HCT116 (cell line): ENCODE measurements at regions not wholly inside any gene's neighbourhood (a gene's known extent, or its start where the extent isn't known, plus 50 kb on each side); places are given as distances from the start of the nearest gene placed in this dataset.

Source experiments
- ATAC-seq: fragments of 200-7000 bp; cut with Tn5 transposase; 2 replicates; pipeline ENCODE4 v1.9.1; 2020; ENCODE audit warnings: mild to moderate bottlenecking, moderate library complexity
- BruUV-seq: library from RNA; stranded (reverse); fragments of 400-500 nt; replicated peaks from 2 replicates; lab custom pipeline; 2021; lab: Mats Ljungman, UMichigan
- CTCF ChIA-PET: fragments of 300-600 bp; sonication (Branson Sonifier 250); formaldehyde crosslinking; loops from one replicate; lab custom pipeline; 2021; ENCODE audit warnings: antibody characterized with exemption; lab: Charles Lee
- POLR2A ChIA-PET: fragments of 300-600, 350-600 bp; sonication (Branson Sonifier 250); formaldehyde crosslinking; loops from one replicate; lab custom pipeline; 2021; ENCODE audit warnings: antibody characterized with exemption; lab: Charles Lee
- RAD21 ChIA-PET, 2 experiments: fragments of 300-600 bp; sonication (Branson Sonifier 250); formaldehyde crosslinking; loops; one replicate each; lab custom pipeline; 2023; ENCODE audit warnings: low total read pairs in 2 of 2; ENCODE audit not compliant: uncharacterized antibody in 2 of 2, unreplicated experiment in 2 of 2, low non-redundant PET in 1 of 2; lab: Charles Lee
- DNase-seq: peaks from one replicate; pipeline ENCODE4 v3.0.0-alpha.2; 2010; ENCODE audit warnings: low read depth, low spot score
- H2AFZ ChIP-seq: fragments of 200-600 bp; shearing (Covaris generic), sonication (generic); 2 replicates; pipeline ENCODE4 v1.6.1; 2017; ENCODE audit warnings: low read depth, mixed run types, mixed read lengths, antibody characterized with exemption, low read length; ENCODE audit not compliant: poor library complexity, severe bottlenecking
- H3K27ac ChIP-seq: 2 replicates; pipeline ENCODE4 v1.5.1; 2012; ENCODE audit warnings: low read depth, low read length
- H3K27me3 ChIP-seq: fragments of 200-600 bp; sonication (generic); 2 replicates; pipeline ENCODE4 v1.6.1; 2016; ENCODE audit warnings: mixed run types, low read length, mixed read lengths; ENCODE audit not compliant: insufficient read depth
- H3K36me3 ChIP-seq, 2 experiments: fragments of 200-500 bp in 1 of 2; fragments of 200-600 bp in 1 of 2; sonication (Bioruptor generic) in 1 of 2; sonication (generic) in 1 of 2; 2 replicates each; pipeline versions ENCODE4 v1.5.1 to v1.6.1; 2014 to 2016; ENCODE audit warnings: low read length in 2 of 2, inconsistent platforms in 1 of 2, mixed read lengths in 1 of 2, mixed run types in 1 of 2; ENCODE audit not compliant: insufficient read depth in 2 of 2, control insufficient read depth in 1 of 2
- H3K4me1 ChIP-seq, 2 experiments: fragments of 200-600 bp in 1 of 2; sonication (generic) in 1 of 2; 2 replicates each; pipeline versions ENCODE4 v1.5.1 to v1.6.1; 2012 to 2017; ENCODE audit warnings: low read length in 2 of 2, inconsistent platforms in 1 of 2, mild to moderate bottlenecking in 1 of 2, mixed read lengths in 1 of 2, mixed run types in 1 of 2, moderate library complexity in 1 of 2; ENCODE audit not compliant: insufficient read depth in 2 of 2, control insufficient read depth in 1 of 2
- H3K4me2 ChIP-seq: fragments of 200-600 bp; sonication (generic); 2 replicates; pipeline ENCODE4 v1.6.1; 2017; ENCODE audit warnings: mixed run types, low read length, mixed read lengths
- H3K4me3 ChIP-seq, 2 experiments: fragments of 200-600 bp in 1 of 2; sonication (generic) in 1 of 2; replicated peaks in 1 of 2; 2 replicates each; pipeline ENCODE4 v1.5.1; 2011 to 2016; ENCODE audit warnings: low read length in 2 of 2, control low read depth in 1 of 2, low read depth in 1 of 2, mild to moderate bottlenecking in 1 of 2, mixed read lengths in 1 of 2, mixed run types in 1 of 2
- H3K79me2 ChIP-seq: fragments of 200-600 bp; sonication (generic); 2 replicates; pipeline ENCODE4 v1.6.1; 2017; ENCODE audit warnings: mild to moderate bottlenecking, mixed run types, low read length, moderate library complexity, mixed read lengths; ENCODE audit not compliant: insufficient read depth
- H3K9ac ChIP-seq: fragments of 200-600 bp; sonication (generic); 2 replicates; pipeline ENCODE4 v1.6.1; 2016; ENCODE audit warnings: low read length, mixed read lengths
- H3K9me2 ChIP-seq: fragments of 200-600 bp; sonication (generic), shearing (Covaris generic); 2 replicates; pipeline ENCODE4 v1.6.1; 2017; ENCODE audit warnings: mixed run types, mild to moderate bottlenecking, moderate library complexity; ENCODE audit not compliant: insufficient read depth
- H3K9me3 ChIP-seq, 2 experiments: fragments of 200-500 bp in 1 of 2; fragments of 200-600 bp in 1 of 2; sonication (Bioruptor generic) in 1 of 2; sonication (generic) in 1 of 2; 2 replicates each; pipeline ENCODE4 v1.6.1; 2014 to 2017; ENCODE audit warnings: low read length in 2 of 2, mixed read lengths in 2 of 2, inconsistent platforms in 1 of 2, low read depth in 1 of 2, mild to moderate bottlenecking in 1 of 2, mixed run types in 1 of 2, moderate library complexity in 1 of 2; ENCODE audit not compliant: control insufficient read depth in 1 of 2, insufficient read depth in 1 of 2
- H4K20me1 ChIP-seq: fragments of 200-600 bp; sonication (generic), shearing (Covaris generic); 2 replicates; pipeline ENCODE4 v1.6.1; 2017; ENCODE audit warnings: mixed run types, mild to moderate bottlenecking, moderate library complexity; ENCODE audit not compliant: insufficient read depth
- CBX3 ChIP-seq: IDR thresholded peaks from 2 replicates; pipeline ENCODE4 v1.6.1; 2012; ENCODE audit warnings: low read depth
- ELF1 ChIP-seq: IDR thresholded peaks from 2 replicates; pipeline ENCODE4 v1.6.1; 2012; ENCODE audit warnings: low read depth, borderline replicate concordance
- EZH2 ChIP-seq: fragments of 200-600 bp; sonication (generic); IDR thresholded peaks from 2 replicates; pipeline ENCODE4 v1.6.1; 2017; ENCODE audit warnings: antibody characterized with exemption, mixed run types
- EZH2phosphoT487 ChIP-seq: fragments of 200-600 bp; IDR thresholded peaks from 2 replicates; pipeline ENCODE4 v1.6.1; 2018; ENCODE audit warnings: antibody characterized with exemption, borderline replicate concordance
- POLR2AphosphoS5 ChIP-seq: IDR thresholded peaks from 2 replicates; pipeline ENCODE4 v1.6.1; 2011; ENCODE audit warnings: mild to moderate bottlenecking, low read depth, low read length, moderate library complexity
- RAD21 ChIP-seq: IDR thresholded peaks from 2 replicates; pipeline ENCODE4 v1.6.1; 2012; ENCODE audit warnings: low read depth, mild to moderate bottlenecking
- TCF7L2 ChIP-seq: IDR thresholded peaks from 2 replicates; pipeline ENCODE4 v1.7.0; 2011; ENCODE audit warnings: borderline replicate concordance, inconsistent platforms; ENCODE audit not compliant: insufficient read depth, insufficient read length; ENCODE audit errors: extremely low read depth
- YY1 ChIP-seq: IDR thresholded peaks from 2 replicates; pipeline ENCODE4 v1.6.1; 2011; ENCODE audit warnings: low read length, low read depth, moderate library complexity, mild to moderate bottlenecking; ENCODE audit not compliant: insufficient replicate concordance; ENCODE audit errors: extremely low read depth
- ZFX ChIP-seq: fragments of 450-650 bp; IDR thresholded peaks from 2 replicates; pipeline ENCODE4 v1.6.1; 2017
- ZNF274 ChIP-seq: fragments of 200-500 bp; sonication (Bioruptor generic); IDR thresholded peaks from 2 replicates; pipeline ENCODE4 v1.6.1; 2014; ENCODE audit warnings: mild to moderate bottlenecking, low read depth, low read length, inconsistent platforms
- intact Hi-C: fragments of 100-400 bp; cut with micrococcal nuclease; formaldehyde crosslinking; loops from 2 replicates; pipeline ENCODE4 v1.10.0; 2022
- TF ChIP-seq, protein P1 (sequence below): IDR thresholded peaks from 2 replicates; pipeline ENCODE4 v1.6.1; 2012
- TF ChIP-seq, protein P2 (sequence below): IDR thresholded peaks from 2 replicates; pipeline ENCODE4 v1.6.1; 2012; ENCODE audit warnings: low read depth
- TF ChIP-seq, protein P3 (sequence below), 3 experiments: fragments of 200-600 bp in 1 of 3; sonication (generic) in 1 of 3; IDR thresholded peaks in 2 of 3; conservative IDR thresholded peaks in 1 of 3; 2 replicates each; pipeline ENCODE4 v1.5.1; 2012 to 2017; ENCODE audit warnings: low read depth in 2 of 3, low read length in 2 of 3, antibody characterized with exemption in 1 of 3, borderline replicate concordance in 1 of 3, control low read depth in 1 of 3, mild to moderate bottlenecking in 1 of 3, mixed read lengths in 1 of 3, mixed run types in 1 of 3, moderate library complexity in 1 of 3; ENCODE audit not compliant: insufficient read depth in 1 of 3
- TF ChIP-seq, protein P4 (sequence below): IDR thresholded peaks from 2 replicates; pipeline ENCODE4 v1.6.1; 2012

DNA sequence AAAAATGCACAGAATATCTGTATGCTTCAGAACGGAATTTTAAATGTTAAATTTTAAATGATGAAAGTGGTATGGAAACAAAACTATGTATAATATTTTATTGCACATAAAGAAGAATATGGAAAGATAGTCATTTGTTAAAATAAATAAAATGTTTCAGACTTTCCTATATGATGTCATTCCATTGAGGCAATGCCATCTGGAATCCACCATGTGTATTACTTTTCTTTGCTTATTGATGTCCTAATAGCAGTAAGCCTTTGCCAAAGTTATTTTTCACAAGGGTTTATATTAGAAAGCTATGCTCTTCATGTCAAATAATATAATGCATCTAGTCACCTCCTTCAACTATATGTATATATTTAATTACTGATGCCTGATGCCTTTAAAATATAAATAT lies 601.6 kb upstream of the PKDCC start:
- CTCF ChIA-PET: no interaction called here
- Histone ChIP-seq H3K9ac (no peak overlapping the region), H3K4me3 (no peak overlapping the region), H3K27ac (no peak overlapping the region), H3K79me2 (no peaks in the 10 kb centered on the region), H3K9me2 (no peaks in the 10 kb centered on the region), H3K4me1 (no peaks in the 10 kb centered on the region), H3K9me3 (no peaks in the 10 kb centered on the region; a peak in 1 of 4 replicates), H4K20me1 (no peaks in the 10 kb centered on the region), H2AFZ (no peak overlapping the region), H3K4me2 (no peak overlapping the region), H3K27me3 (no peaks in the 10 kb centered on the region), H3K36me3 (no peaks in the 10 kb centered on the region)
- no peak for ATAC-seq
- RAD21 ChIA-PET: no interaction called here
- POLR2A ChIA-PET: no interaction called here
- intact Hi-C loops: no loop called here
- BruUV-seq: no TSS peak
- no peak for TF ChIP-seq TCF7L2
- TF ChIP-seq, protein P1, sequence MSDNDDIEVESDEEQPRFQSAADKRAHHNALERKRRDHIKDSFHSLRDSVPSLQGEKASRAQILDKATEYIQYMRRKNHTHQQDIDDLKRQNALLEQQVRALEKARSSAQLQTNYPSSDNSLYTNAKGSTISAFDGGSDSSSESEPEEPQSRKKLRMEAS: no peak
- no peak for DNase-seq

DNA sequence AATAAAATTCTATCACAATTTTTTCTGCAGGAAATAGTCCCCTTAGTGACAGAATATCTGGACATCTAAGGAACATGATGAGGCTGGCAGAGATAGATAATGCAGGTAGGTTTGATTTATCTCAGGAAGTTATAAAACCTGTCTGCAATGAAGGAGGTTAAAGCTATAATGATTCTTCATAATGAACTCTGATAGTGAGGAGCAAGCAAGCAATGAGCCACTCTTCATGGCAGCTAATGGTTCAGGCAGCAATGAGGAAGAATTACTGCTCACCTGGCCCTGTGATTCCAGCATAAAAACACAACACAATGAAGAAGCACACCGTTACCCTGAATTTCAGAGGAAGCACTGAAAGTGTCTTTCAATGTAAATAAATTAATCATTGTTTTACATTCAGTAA lies 599.6 kb upstream of the PKDCC start:
- Histone ChIP-seq H3K36me3 (no peaks in the 10 kb centered on the region), H3K9ac (no peak overlapping the region), H3K9me2 (no peaks in the 10 kb centered on the region), H4K20me1 (no peaks in the 10 kb centered on the region), H3K4me2 (no peak overlapping the region), H3K27me3 (no peaks in the 10 kb centered on the region), H3K79me2 (no peaks in the 10 kb centered on the region), H3K4me3 (no peak overlapping the region), H2AFZ (no peak overlapping the region), H3K9me3 (no peaks in the 10 kb centered on the region), H3K4me1 (no peaks in the 10 kb centered on the region), H3K27ac (no peak overlapping the region)
- intact Hi-C loops: no loop called here
- ATAC-seq: no peak
- ChIA-PET RAD21 (no interaction called here), CTCF (no interaction called here), POLR2A (no interaction called here)
- no peak for DNase-seq
- no TSS peak for BruUV-seq
- TF ChIP-seq ZNF274 (no peak), RAD21 (no peak), CBX3 (no peak), ZFX (no peak), POLR2AphosphoS5 (no peak), EZH2 (no peak), EZH2phosphoT487 (no peak), TCF7L2 (no peak), YY1 (no peak), ELF1 (no peak)
- TF ChIP-seq, protein P2, sequence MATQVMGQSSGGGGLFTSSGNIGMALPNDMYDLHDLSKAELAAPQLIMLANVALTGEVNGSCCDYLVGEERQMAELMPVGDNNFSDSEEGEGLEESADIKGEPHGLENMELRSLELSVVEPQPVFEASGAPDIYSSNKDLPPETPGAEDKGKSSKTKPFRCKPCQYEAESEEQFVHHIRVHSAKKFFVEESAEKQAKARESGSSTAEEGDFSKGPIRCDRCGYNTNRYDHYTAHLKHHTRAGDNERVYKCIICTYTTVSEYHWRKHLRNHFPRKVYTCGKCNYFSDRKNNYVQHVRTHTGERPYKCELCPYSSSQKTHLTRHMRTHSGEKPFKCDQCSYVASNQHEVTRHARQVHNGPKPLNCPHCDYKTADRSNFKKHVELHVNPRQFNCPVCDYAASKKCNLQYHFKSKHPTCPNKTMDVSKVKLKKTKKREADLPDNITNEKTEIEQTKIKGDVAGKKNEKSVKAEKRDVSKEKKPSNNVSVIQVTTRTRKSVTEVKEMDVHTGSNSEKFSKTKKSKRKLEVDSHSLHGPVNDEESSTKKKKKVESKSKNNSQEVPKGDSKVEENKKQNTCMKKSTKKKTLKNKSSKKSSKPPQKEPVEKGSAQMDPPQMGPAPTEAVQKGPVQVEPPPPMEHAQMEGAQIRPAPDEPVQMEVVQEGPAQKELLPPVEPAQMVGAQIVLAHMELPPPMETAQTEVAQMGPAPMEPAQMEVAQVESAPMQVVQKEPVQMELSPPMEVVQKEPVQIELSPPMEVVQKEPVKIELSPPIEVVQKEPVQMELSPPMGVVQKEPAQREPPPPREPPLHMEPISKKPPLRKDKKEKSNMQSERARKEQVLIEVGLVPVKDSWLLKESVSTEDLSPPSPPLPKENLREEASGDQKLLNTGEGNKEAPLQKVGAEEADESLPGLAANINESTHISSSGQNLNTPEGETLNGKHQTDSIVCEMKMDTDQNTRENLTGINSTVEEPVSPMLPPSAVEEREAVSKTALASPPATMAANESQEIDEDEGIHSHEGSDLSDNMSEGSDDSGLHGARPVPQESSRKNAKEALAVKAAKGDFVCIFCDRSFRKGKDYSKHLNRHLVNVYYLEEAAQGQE: no peak
- TF ChIP-seq, protein P3, sequence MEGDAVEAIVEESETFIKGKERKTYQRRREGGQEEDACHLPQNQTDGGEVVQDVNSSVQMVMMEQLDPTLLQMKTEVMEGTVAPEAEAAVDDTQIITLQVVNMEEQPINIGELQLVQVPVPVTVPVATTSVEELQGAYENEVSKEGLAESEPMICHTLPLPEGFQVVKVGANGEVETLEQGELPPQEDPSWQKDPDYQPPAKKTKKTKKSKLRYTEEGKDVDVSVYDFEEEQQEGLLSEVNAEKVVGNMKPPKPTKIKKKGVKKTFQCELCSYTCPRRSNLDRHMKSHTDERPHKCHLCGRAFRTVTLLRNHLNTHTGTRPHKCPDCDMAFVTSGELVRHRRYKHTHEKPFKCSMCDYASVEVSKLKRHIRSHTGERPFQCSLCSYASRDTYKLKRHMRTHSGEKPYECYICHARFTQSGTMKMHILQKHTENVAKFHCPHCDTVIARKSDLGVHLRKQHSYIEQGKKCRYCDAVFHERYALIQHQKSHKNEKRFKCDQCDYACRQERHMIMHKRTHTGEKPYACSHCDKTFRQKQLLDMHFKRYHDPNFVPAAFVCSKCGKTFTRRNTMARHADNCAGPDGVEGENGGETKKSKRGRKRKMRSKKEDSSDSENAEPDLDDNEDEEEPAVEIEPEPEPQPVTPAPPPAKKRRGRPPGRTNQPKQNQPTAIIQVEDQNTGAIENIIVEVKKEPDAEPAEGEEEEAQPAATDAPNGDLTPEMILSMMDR (IDR thresholded peaks at IDR 0.05 in 2 of 3, conservative IDR thresholded peaks at IDR 0.05 in 1 of 3; ENCODE audit: borderline replicate concordance in 1 of 3, insufficient read depth in 1 of 3, low read depth in 2 of 3, low read length in 2 of 3): no peak
- TF ChIP-seq, protein P1: no peak
- TF ChIP-seq, protein P4, sequence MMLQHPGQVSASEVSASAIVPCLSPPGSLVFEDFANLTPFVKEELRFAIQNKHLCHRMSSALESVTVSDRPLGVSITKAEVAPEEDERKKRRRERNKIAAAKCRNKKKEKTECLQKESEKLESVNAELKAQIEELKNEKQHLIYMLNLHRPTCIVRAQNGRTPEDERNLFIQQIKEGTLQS: no peak
